HFF-Myc (cell line): ENCODE measurements at regions not wholly inside any gene's neighbourhood (a gene's known extent, or its start where the extent isn't known, plus 50 kb on each side); places are given as distances from the start of the nearest gene placed in this dataset.
A peak's percentile ranks its signal among the peaks of the same experiment; 100 is the strongest.
"Not testable (repeated sequence)": the region's sequence is repeated elsewhere in the genome, so short reads cannot be mapped to it uniquely, and the experiment has no call there.

ENCODE experiments used
- DNase-seq: peaks from one replicate; pipeline ENCODE4 v3.0.0-alpha.2; 2011; ENCODE audit warnings: low read depth; ENCODE audit errors: extremely low read depth
- H3K4me3 ChIP-seq: replicated peaks from 2 replicates; pipeline ENCODE4 v1.5.1; 2011; ENCODE audit warnings: low read depth, mild to moderate bottlenecking, control low read depth, low read length
- CTCF ChIP-seq: IDR thresholded peaks from 2 replicates; pipeline ENCODE4 v1.5.1; 2012; ENCODE audit warnings: mild to moderate bottlenecking, low read depth, low read length, control low read depth; ENCODE audit errors: missing control alignments

- TF ChIP-seq CTCF: no peak
- no peak for DNase-seq
- no peak overlapping the region for H3K4me3 ChIP-seq
Observed at GRCh38 chr1:102821707-102822106, 286.6 kb downstream of the COL11A1 start.

- TF ChIP-seq CTCF: no peak
- no peak overlapping the region for H3K4me3 ChIP-seq
Observed at GRCh38 chr1:102800406-102800805, 307.9 kb downstream of the COL11A1 start.

GRCh38 chr1:102799496-102799895 is 308.8 kb downstream of the COL11A1 start:
- H3K4me3 ChIP-seq: no peak overlapping the region
- no peak for DNase-seq
- no peak for TF ChIP-seq CTCF

More at GRCh38 chr1:102800406-102800805, 307.9 kb downstream of the COL11A1 start:
- DNase-seq: no peak

- no peak overlapping the region for H3K4me3 ChIP-seq
- no peak for DNase-seq
- TF ChIP-seq CTCF: no peak
Observed at GRCh38 chr1:102798718-102799117, 309.6 kb downstream of the COL11A1 start.

GRCh38 chr1:102796429-102796828 is 311.9 kb downstream of the COL11A1 start:
- no peak for TF ChIP-seq CTCF
- H3K4me3 ChIP-seq: no peak overlapping the region
- no peak for DNase-seq

GRCh38 chr1:102790997-102791396 is 317.3 kb downstream of the COL11A1 start:
- no peak overlapping the region for H3K4me3 ChIP-seq
- no peak for DNase-seq
- peak; percentile 22 for TF ChIP-seq CTCF

- not testable (repeated sequence) for DNase-seq, H3K4me3 ChIP-seq
Observed at GRCh38 chr1:102789951-102790350, 318.4 kb downstream of the COL11A1 start.

GRCh38 chr1:102783487-102783886 is 324.8 kb downstream of the COL11A1 start:
- no peak overlapping the region for H3K4me3 ChIP-seq
- DNase-seq: no peak
- TF ChIP-seq CTCF: no peak
